HG03521 (cell line): ENCODE measurements at regions not wholly inside any gene's neighbourhood (a gene's known extent, or its start where the extent isn't known, plus 50 kb on each side); places are given as distances from the start of the nearest gene placed in this dataset.
"Not testable (repeated sequence)": the region's sequence is repeated elsewhere in the genome, so short reads cannot be mapped to it uniquely, and the experiment has no call there.

Source experiments
- ATAC-seq: cut with Tn5 transposase; IDR thresholded peaks from one replicate; pipeline ENCODE4 v1.9.1; 2021; ENCODE audit warnings: mild to moderate bottlenecking, moderate library complexity; ENCODE audit not compliant: unreplicated experiment

DNA sequence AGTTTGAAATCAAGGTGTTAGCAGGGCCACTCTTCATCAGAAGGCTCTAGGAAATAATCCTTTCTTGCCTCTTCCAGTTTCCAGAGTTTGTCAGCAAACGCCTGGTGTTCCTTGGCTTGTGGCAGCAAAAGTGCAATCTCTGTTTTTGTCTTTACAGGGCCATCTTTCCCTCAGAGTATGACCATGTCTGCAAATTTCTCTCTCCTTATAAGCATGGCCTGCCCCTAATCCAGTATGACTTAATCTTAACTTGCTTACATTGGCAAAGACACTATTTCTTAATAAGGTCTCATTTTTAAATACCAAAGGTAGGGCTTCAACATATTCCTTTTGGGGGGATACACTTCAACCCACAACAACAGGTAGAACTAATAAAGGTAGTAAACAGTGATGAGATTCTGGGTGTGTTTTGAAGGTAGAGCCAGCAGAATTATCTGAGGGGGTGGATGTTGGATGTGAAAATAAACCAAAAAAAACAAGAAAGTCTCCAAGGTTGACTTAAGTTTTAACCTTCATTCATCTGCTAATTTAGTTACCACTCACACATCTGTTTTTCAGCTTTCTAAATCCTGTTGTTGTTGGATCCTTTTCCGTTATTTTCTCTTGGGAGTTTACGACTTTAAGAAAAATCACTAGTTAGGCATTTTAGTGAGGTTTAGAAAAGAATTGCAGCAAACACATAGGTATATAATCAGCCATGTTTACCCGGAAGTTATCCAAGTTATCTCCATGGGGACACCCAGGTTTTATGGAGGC, 234.4 kb upstream of the FIGN start:
- ATAC-seq = no peak

DNA sequence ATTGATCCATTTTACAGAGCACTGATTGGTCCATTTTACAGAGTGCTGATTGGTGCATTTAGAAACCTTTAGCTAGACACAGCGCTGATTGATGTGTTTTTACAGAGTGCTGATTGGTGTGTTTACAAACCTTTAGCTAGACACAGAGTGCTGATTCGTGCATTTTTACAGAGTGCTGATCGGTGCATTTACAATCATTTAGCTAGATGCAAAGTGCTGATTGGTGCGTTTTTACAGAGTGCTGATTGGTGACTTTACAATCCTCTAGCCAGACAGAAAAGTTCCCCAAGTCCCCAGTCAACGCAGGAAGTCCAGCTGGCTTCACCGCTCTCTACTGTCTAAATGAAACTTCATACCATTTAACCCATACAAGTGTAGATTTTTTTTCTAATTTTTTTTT, 228.5 kb upstream of the FIGN start:
- ATAC-seq = not testable (repeated sequence)

- ATAC-seq = no peak
Observed at GRCh38 chr2:163953390-163953907, 217.6 kb upstream of the FIGN start.

DNA sequence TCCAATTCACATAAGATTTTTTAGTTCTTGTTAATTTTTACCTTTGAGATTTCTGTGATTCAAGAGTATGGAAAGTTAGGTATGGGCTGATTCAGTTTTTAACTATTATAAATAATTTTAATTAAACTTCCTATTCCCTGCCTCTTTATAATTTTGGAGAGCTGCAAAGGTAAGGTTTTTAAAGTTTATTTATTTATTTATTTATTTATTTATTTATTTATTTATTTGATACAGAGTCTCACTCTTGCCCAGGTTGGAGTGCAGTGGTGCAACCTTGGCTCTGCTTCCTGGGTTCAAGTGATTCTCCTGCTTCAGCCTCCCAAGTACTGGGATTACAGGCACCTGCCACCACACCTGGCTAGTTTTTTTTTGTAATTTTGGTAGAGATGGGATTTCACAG, 215.5 kb upstream of the FIGN start:
- ATAC-seq = no peak

DNA sequence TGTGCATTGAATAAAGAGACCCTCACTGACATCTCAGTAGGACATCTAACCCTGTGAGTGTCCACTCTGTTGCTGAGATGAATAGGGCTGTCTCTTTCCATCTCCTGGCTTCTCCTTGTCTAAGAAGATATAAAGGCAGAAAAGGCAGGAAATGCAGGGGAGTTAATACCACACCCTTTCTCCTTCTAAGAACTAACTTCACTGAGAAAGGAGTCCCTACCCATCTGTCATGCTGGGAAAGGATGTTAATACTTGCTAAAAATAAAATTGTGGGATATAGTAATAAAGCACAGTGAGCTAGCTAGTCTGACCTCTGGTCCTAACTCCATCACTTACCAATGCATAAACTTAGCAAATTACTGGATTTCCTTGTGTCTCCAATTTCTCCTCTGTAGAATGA, 213.9 kb upstream of the FIGN start:
- ATAC-seq = no peak

DNA sequence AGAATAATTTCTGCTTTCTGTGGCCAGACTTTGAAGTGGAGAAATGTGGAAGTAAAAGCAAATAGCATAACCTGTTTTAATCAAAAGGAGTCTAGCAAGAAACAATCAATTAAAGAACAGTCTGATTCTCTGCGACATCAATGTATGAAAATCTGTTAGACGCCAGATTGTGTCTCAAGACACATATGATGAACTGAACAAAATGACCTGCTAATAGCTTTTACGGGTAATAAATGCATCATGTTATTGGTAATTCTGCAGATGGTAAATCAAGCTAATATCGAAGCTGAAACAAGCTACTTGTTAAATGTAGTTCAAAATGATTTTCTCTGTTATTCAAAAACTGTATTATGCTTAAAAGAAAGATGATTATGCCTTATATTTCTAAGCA, 208.5 kb upstream of the FIGN start:
- no peak for ATAC-seq

GRCh38 chr2:163943403-163944346, 207.9 kb upstream of the FIGN start:
- no peak for ATAC-seq

DNA sequence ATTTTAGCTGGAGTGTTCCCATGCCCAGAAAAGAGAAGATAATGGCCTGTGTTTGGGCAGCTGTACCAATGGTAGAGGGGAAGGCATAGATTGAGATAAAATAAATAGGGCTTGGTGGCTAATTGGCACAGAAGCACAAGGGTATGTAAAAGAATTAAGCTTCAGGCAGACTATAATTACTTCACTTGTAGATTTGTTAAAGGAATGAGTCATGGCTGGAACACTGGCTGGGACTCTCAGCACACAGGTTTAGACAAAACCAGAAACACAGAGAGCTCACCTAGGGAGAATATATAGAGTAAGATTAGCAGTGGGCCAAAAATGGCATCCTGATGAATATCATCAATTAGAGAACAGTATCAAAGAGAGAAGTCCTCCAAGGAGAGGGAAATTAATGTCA, 198.3 kb upstream of the FIGN start:
- no peak for ATAC-seq

DNA sequence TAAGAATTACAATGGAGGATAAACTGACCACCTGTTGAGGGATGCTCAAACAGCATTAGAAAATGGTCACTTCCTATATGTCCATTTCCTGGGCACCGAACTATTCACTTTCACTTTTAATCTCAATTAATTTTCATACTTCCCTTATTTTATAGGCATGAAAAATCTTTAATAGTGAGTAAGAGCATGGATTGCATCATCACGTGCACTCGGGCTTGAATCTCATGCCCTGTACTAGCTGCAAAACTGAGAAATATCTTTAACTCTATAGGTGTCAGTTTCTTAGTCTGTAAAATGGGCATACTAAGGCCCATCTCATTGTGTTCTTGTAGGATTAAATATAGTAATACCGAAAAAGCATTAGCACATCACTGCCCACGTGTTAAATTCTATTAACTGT, 183.9 kb upstream of the FIGN start:
- ATAC-seq = no peak

GRCh38 chr2:163914486-163914885, 178.7 kb upstream of the FIGN start:
- not testable (repeated sequence) for ATAC-seq

DNA sequence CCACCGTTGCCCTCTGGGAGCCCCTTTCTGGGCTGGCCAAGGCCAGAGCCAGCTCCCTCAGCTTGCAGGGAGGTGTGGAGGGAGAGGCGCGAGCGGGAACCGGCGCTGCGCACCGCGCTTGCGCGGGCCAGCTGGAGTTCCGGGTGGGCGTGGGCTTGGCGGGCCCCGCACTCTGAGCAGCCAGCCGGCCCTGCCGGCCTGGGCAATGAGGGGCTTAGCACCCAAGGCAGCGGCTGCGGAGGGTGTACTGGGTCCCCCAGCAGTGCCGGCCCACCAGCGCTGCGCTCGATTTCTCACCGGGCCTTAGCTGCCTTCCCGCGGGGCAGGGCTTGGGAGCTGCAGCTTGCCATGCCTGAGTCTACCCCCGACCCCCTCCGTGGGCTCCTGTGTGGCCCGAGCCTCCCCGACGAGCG, 177.7 kb upstream of the FIGN start:
- not testable (repeated sequence) for ATAC-seq

GRCh38 chr2:163909411-163910080, 173.7 kb upstream of the FIGN start:
- ATAC-seq = no peak

DNA sequence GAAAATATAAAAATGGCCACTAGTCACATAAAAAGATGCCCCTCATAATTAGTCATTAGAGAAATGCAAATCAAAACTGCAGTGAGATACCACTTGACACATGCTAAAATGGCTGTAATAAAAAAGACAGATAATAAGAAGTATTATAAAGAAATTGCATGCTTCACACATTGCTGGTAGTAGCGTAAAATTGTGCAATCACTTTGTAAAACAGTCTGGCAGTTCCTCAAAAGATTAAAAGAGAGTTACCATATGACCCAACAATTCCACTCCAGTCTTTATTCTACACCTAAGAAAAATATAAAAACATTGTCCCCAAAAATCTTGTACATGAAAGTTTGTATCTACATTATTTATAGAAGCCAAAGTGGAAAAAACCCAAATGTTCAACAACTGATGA, 170.6 kb upstream of the FIGN start:
- ATAC-seq = no peak

DNA sequence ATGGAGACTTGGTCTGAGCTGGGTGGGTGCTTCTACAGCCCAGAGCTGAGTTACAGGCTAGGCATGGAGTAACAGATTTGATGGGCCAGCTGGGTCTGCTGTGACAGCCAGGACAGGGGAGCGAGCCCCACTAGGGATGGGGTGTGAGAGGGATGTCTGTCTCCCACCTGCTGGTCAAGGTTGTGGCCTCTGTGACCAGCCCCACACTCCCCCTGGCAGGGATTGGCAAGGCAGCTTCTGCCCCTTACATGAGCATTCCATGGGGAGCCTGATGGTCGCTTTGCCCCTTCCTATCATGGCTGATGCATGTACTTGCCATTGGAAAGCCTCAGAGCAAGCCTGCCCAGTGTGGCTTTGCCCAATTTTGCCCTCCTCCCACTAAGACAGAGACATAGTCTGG, 162.0 kb upstream of the FIGN start:
- ATAC-seq = no peak

- not testable (repeated sequence) for ATAC-seq
Observed at GRCh38 chr2:163893444-163893843, 157.6 kb upstream of the FIGN start.

DNA sequence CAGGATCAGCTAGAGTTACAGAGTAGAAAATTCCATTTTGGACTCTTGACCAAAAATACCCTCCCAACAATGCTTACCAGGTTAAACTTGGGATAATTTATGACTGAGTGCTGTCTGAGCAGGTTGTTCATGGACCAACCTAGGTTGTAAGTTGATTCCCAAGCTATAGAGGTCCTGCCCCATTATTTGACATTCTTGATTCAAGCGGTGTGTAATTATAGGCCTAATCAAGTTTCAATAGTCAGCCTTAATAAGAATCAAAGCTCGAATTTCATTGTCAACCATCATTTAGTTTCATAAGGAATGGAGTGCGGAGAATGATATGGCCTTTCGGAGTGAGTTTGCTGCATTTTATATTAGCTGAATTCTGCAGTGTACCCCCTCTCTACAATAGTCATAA, 152.8 kb upstream of the FIGN start:
- ATAC-seq = no peak

GRCh38 chr2:163887182-163887581, 151.4 kb upstream of the FIGN start:
- no peak for ATAC-seq

GRCh38 chr2:163884416-163884815, 148.6 kb upstream of the FIGN start:
- no peak for ATAC-seq

GRCh38 chr2:163878718-163879117, 142.9 kb upstream of the FIGN start:
- no peak for ATAC-seq

- ATAC-seq = no peak
Observed at GRCh38 chr2:163877316-163877715, 141.5 kb upstream of the FIGN start.

GRCh38 chr2:163863073-163863472, 127.3 kb upstream of the FIGN start:
- no peak for ATAC-seq
